CD4-positive, alpha-beta T cell (primary cell): ENCODE measurements at regions not wholly inside any gene's neighbourhood (a gene's known extent, or its start where the extent isn't known, plus 50 kb on each side); places are given as distances from the start of the nearest gene placed in this dataset.

ENCODE experiments used
- ATAC-seq: fragments of 200-7000 bp; cut with Tn5 transposase; one replicate; pipeline ENCODE4 v1.10.0; 2022; ENCODE audit warnings: mild to moderate bottlenecking; ENCODE audit not compliant: poor library complexity
- CTCF ChIA-PET: fragments of 350-600 bp; sonication (Branson Sonifier 250); formaldehyde crosslinking; loops from one replicate; lab custom pipeline; 2021; ENCODE audit warnings: antibody characterized with exemption, inconsistent platforms; lab: Charles Lee
- POLR2A ChIA-PET: fragments of 350-600 bp; sonication (Branson Sonifier 250); formaldehyde crosslinking; loops from one replicate; lab custom pipeline; 2021; ENCODE audit warnings: antibody characterized with exemption, inconsistent platforms; lab: Charles Lee
- DNase-seq, 14 experiments: peaks; one replicate each; pipeline ENCODE4 v3.0.0-alpha.2; 2013 to 2020; ENCODE audit warnings: mixed read lengths in 2 of 14
- H3K27ac ChIP-seq, 2 donors: one replicate each; pipeline versions ENCODE4 v1.5.1 to v1.7.0; 2013; ENCODE audit warnings: low read length in 2 of 2, low read depth in 1 of 2, mild to moderate bottlenecking in 1 of 2
- H3K27me3 ChIP-seq, 2 experiments: 1 replicate in 1 of 2; 2 replicates in 1 of 2; pipeline versions ENCODE4 v1.6.1 to v1.7.0; 2013; ENCODE audit warnings: low read length in 2 of 2, control low read depth in 1 of 2, mild to moderate bottlenecking in 1 of 2, moderate library complexity in 1 of 2; ENCODE audit not compliant: insufficient read depth in 2 of 2, control insufficient read depth in 1 of 2
- H3K36me3 ChIP-seq: one replicate; pipeline ENCODE4 v1.6.1; 2013; ENCODE audit warnings: low read length, control low read depth; ENCODE audit not compliant: insufficient read depth
- H3K4me1 ChIP-seq: one replicate; pipeline ENCODE4 v1.6.1; 2013; ENCODE audit warnings: low read length, control low read depth; ENCODE audit not compliant: insufficient read depth
- H3K4me3 ChIP-seq: one replicate; pipeline ENCODE4 v1.5.1; 2013; ENCODE audit warnings: mild to moderate bottlenecking, low read length, moderate library complexity
- H3K9me3 ChIP-seq, 2 experiments: 1 replicate in 1 of 2; 2 replicates in 1 of 2; pipeline versions ENCODE4 v1.6.1 to v1.7.0; 2013; ENCODE audit warnings: low read length in 2 of 2, mild to moderate bottlenecking in 2 of 2, control low read depth in 1 of 2, moderate library complexity in 1 of 2; ENCODE audit not compliant: control insufficient read depth in 1 of 2, insufficient read depth in 1 of 2
- H3K27ac Mint-ChIP-seq: one replicate; pipeline ENCODE4 v1.8.0; 2020; ENCODE audit warnings: mixed read lengths
- H3K27me3 Mint-ChIP-seq: one replicate; pipeline ENCODE4 v1.8.0; 2021; ENCODE audit warnings: mixed read lengths
- H3K36me3 Mint-ChIP-seq: one replicate; pipeline ENCODE4 v1.8.0; 2021; ENCODE audit warnings: low read depth, mixed read lengths
- H3K4me1 Mint-ChIP-seq: one replicate; pipeline ENCODE4 v1.8.0; 2021; ENCODE audit warnings: low read depth, mixed read lengths
- H3K4me3 Mint-ChIP-seq: one replicate; pipeline ENCODE4 v1.8.0; 2020; ENCODE audit warnings: mild to moderate bottlenecking, mixed read lengths
- H3K9me3 Mint-ChIP-seq: one replicate; pipeline ENCODE4 v1.8.0; 2020; ENCODE audit warnings: mixed read lengths
- CTCF ChIP-seq: fragments of 200-600 bp; IDR thresholded peaks from one replicate; pipeline ENCODE4 v1.8.0; 2022; ENCODE audit warnings: antibody characterized with exemption, mild to moderate bottlenecking
- intact Hi-C, 2 experiments: fragments of 100-400 bp; cut with DNase I in 1 of 2; cut with micrococcal nuclease in 1 of 2; formaldehyde crosslinking; loops; one replicate each; pipeline versions ENCODE4 v1.15.1 to v1.9.0; 2023 to 2025; cut with DNase I, micrococcal nuclease

DNA sequence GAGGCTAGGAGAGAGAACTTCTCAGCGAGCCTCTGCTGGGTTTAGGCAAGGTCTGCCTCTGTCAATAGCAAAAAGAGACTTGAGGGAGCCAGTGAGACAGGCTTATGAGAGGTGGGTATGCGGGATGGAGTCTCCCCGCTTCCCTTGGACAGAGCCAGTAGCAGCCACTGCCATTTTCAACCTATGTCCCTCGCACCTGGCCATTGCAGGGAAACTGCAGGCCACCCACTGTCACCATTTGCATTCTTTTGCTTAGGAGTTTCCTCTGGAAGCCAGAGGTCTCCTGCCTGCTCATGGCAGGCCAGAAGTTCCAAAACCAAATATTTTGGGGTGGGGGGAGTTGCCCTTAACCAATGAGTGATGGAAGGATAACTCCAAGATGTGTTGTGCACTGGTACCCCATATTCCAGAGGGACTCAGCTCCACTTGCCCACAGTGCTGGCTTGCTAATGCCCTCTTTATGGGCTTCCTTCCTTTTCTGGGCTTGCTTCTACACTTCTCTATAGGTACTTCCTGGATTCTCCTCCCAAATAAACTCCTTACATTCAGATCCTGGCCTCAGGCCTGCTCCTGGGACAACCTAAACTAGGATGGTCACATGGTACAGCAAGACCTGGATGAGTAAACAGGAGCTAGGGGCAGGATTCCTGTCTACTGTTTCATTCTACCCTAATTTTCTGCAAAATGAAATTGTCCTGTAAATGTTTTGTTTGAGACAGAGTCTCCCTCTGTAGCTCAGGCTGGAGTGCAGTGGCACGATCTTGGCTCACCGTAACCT, 108.9 kb upstream of the PROK2 start:
- H3K36me3 ChIP-seq, result no peaks in the 10 kb centered on the region
- H3K4me1 Mint-ChIP-seq, result no peaks in the 10 kb centered on the region
- no peak overlapping the region for H3K4me3 Mint-ChIP-seq
- no peak overlapping the region for H3K4me3 ChIP-seq
- no peak for DNase-seq
- H3K36me3 Mint-ChIP-seq, result no peaks in the 10 kb centered on the region
- peaks cover 0 to 6% of the 10 kb centered on the region in 2 experiments for H3K27me3 ChIP-seq
- no peaks in the 10 kb centered on the region for H3K4me1 ChIP-seq
- POLR2A ChIA-PET, result no interaction called here
- no peaks in the 10 kb centered on the region for H3K9me3 Mint-ChIP-seq
- no peak for TF ChIP-seq CTCF
- ATAC-seq, result no peak
- no peaks in the 10 kb centered on the region for H3K9me3 ChIP-seq
- H3K27ac ChIP-seq, result no peak overlapping the region
- no peak overlapping the region for H3K27ac Mint-ChIP-seq
- intact Hi-C loops, result no loop called here
- H3K27me3 Mint-ChIP-seq, result no peaks in the 10 kb centered on the region
- CTCF ChIA-PET, result no interaction called here

GRCh38 chr3:71893122-71893521, 108.2 kb upstream of the PROK2 start:
- Mint-ChIP-seq H3K27me3 (no peaks in the 10 kb centered on the region), H3K4me1 (no peaks in the 10 kb centered on the region), H3K4me3 (no peak overlapping the region), H3K9me3 (no peaks in the 10 kb centered on the region), H3K27ac (no peak overlapping the region), H3K36me3 (no peaks in the 10 kb centered on the region)
- peaks cover 0 to 6% of the 10 kb centered on the region in 2 experiments for H3K27me3 ChIP-seq
- H3K4me3 ChIP-seq, result no peak overlapping the region
- DNase-seq (no peak), ATAC-seq (no peak)
- CTCF ChIA-PET, result no interaction called here
- H3K36me3 ChIP-seq, result no peaks in the 10 kb centered on the region
- no peaks in the 10 kb centered on the region for H3K9me3 ChIP-seq
- no peak for TF ChIP-seq CTCF
- intact Hi-C loops, result no loop called here
- no peak overlapping the region for H3K27ac ChIP-seq
- POLR2A ChIA-PET, result no interaction called here
- H3K4me1 ChIP-seq, result no peaks in the 10 kb centered on the region

- H3K27ac ChIP-seq, result no peak overlapping the region
- no peaks in the 10 kb centered on the region for H3K9me3 ChIP-seq
- Mint-ChIP-seq H3K9me3 (no peaks in the 10 kb centered on the region), H3K4me3 (no peak overlapping the region), H3K4me1 (no peaks in the 10 kb centered on the region), H3K27me3 (no peaks in the 10 kb centered on the region), H3K27ac (no peak overlapping the region), H3K36me3 (no peaks in the 10 kb centered on the region)
- H3K4me3 ChIP-seq, result no peak overlapping the region
- H3K36me3 ChIP-seq, result no peaks in the 10 kb centered on the region
- no peak for ATAC-seq
- TF ChIP-seq CTCF, result no peak
- no peak for DNase-seq
- CTCF ChIA-PET, result no interaction called here
- intact Hi-C loops, result no loop called here
- peaks cover under 1 to 2% of the 10 kb centered on the region in 2 experiments for H3K27me3 ChIP-seq
- POLR2A ChIA-PET, result no interaction called here
- H3K4me1 ChIP-seq, result no peaks in the 10 kb centered on the region
Measured at GRCh38 chr3:71891483-71891882, 106.5 kb upstream of the PROK2 start.
